Panc1 (cell line): ENCODE measurements at regions not wholly inside any gene's neighbourhood (a gene's known extent, or its start where the extent isn't known, plus 50 kb on each side); places are given as distances from the start of the nearest gene placed in this dataset.

ENCODE experiments used
- ATAC-seq: fragments of 200-7000 bp; cut with Tn5 transposase; 2 replicates; pipeline ENCODE4 v1.9.1; 2020; ENCODE audit warnings: mild to moderate bottlenecking, moderate library complexity
- BruUV-seq: library from RNA; stranded (reverse); fragments of 400-500 nt; replicated peaks from 2 replicates; lab custom pipeline; 2021; lab: Mats Ljungman, UMichigan
- CTCF ChIA-PET: fragments of 300-600 bp; sonication (Branson Sonifier 250); formaldehyde crosslinking; loops from one replicate; lab custom pipeline; 2022; ENCODE audit warnings: antibody characterized with exemption; lab: Charles Lee
- POLR2A ChIA-PET: fragments of 300-600 bp; sonication (Branson Sonifier 250); formaldehyde crosslinking; loops from one replicate; lab custom pipeline; 2022; ENCODE audit warnings: antibody characterized with exemption; lab: Charles Lee
- DNase-seq: peaks from one replicate; pipeline ENCODE4 v3.0.0-alpha.2; 2010; ENCODE audit warnings: low read depth, low spot score
- H3K27ac ChIP-seq: 2 replicates; pipeline ENCODE4 v1.5.1; 2011; ENCODE audit warnings: mild to moderate bottlenecking, low read length, inconsistent platforms
- H3K27me3 ChIP-seq: fragments of 200-500 bp; sonication (Bioruptor generic); 2 replicates; pipeline ENCODE4 v1.6.0; 2014; ENCODE audit warnings: low read length, inconsistent platforms; ENCODE audit not compliant: control insufficient read depth, insufficient read depth
- H3K36me3 ChIP-seq: fragments of 200-500 bp; sonication (Bioruptor generic); 2 replicates; pipeline ENCODE4 v1.5.1; 2014; ENCODE audit warnings: inconsistent platforms, mild to moderate bottlenecking, low read length, moderate library complexity; ENCODE audit not compliant: control insufficient read depth, insufficient read depth
- H3K4me1 ChIP-seq: 2 replicates; pipeline ENCODE4 v1.5.1; 2011; ENCODE audit warnings: inconsistent platforms, mild to moderate bottlenecking, low read length, moderate library complexity; ENCODE audit not compliant: control insufficient read depth, insufficient read depth
- H3K4me3 ChIP-seq, 2 experiments: 2 replicates each; pipeline ENCODE4 v1.5.1; 2011 to 2012; ENCODE audit warnings: low read depth in 2 of 2, low read length in 2 of 2, mild to moderate bottlenecking in 2 of 2, inconsistent platforms in 1 of 2, moderate library complexity in 1 of 2
- H3K9me3 ChIP-seq: fragments of 200-500 bp; sonication (Bioruptor generic); 2 replicates; pipeline ENCODE4 v1.5.1; 2014; ENCODE audit warnings: low read depth, mild to moderate bottlenecking, inconsistent platforms, low read length, moderate library complexity; ENCODE audit not compliant: control insufficient read depth, insufficient read depth
- POLR2AphosphoS5 ChIP-seq: IDR thresholded peaks from 2 replicates; pipeline ENCODE4 v1.6.1; 2012; ENCODE audit warnings: mild to moderate bottlenecking, low read depth, low read length, moderate library complexity
- SIN3A ChIP-seq: IDR thresholded peaks from 2 replicates; pipeline ENCODE4 v1.6.1; 2012; ENCODE audit warnings: low read depth, mild to moderate bottlenecking, low read length, moderate library complexity, borderline replicate concordance; ENCODE audit not compliant: insufficient read depth
- TCF7L2 ChIP-seq: IDR thresholded peaks from 2 replicates; pipeline ENCODE4 v1.6.1; 2011; ENCODE audit warnings: mild to moderate bottlenecking, low read depth, low read length, inconsistent platforms
- in situ Hi-C: cut with HindIII; loops from 2 replicates; pipeline ENCODE4 v1.10.0; 2016; ENCODE audit warnings: low sequenced_read_pairs, low pct_unique_long_range_greater_than_20kb
- intact Hi-C: fragments of 100-400 bp; cut with micrococcal nuclease; formaldehyde crosslinking; loops from one replicate; pipeline ENCODE4 v1.10.0; 2022; ENCODE audit not compliant: unreplicated experiment
- TF ChIP-seq, protein P1 (sequence below): fragments of 450-650 bp; IDR thresholded peaks from 2 replicates; pipeline ENCODE4 v1.5.1; 2017; ENCODE audit warnings: mild to moderate bottlenecking
- TF ChIP-seq, protein P2 (sequence below), 2 experiments: IDR thresholded peaks; 2 replicates each; pipeline ENCODE4 v1.6.1; 2011 to 2012; ENCODE audit warnings: low read depth in 2 of 2, control low read depth in 1 of 2, low read length in 1 of 2, mild to moderate bottlenecking in 1 of 2, moderate library complexity in 1 of 2; ENCODE audit not compliant: insufficient read depth in 1 of 2

DNA sequence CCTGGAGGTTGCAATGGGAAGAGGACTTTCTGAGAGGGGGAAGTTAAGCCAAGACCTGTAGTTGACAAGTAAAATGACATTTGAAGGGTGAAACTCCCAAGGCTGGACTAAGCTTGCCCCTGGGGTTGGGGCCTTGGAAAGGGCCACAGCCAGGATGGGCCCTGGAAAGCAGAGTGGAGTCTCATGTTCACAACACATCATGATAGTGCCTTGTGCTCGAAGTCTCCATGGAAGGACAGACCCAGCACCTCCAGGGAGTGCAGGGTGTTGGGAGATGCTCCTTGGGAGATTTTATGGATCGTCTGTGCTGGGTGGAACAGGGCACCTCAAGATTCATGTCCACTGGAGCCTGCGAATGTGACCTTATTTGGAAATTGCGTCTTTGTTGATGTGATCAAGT, 55.6 kb upstream of the ACTRT2 start:
- peaks cover 2% of the 10 kb centered on the region; the same call in 1 of the 2 replicates for H3K27me3 ChIP-seq
- in situ Hi-C loops (no loop called here), intact Hi-C loops (no loop called here)
- no peak for DNase-seq
- no peak overlapping the region for H3K27ac ChIP-seq
- H3K9me3 ChIP-seq: no peaks in the 10 kb centered on the region
- H3K36me3 ChIP-seq: no peaks in the 10 kb centered on the region
- no TSS peak for BruUV-seq
- no peak for ATAC-seq
- ChIA-PET CTCF (no interaction called here), POLR2A (no interaction called here)
- H3K4me1 ChIP-seq: no peaks in the 10 kb centered on the region
- no peak for TF ChIP-seq TCF7L2
- TF ChIP-seq SIN3A: no peak
- TF ChIP-seq POLR2AphosphoS5: no peak
- TF ChIP-seq, protein P1, sequence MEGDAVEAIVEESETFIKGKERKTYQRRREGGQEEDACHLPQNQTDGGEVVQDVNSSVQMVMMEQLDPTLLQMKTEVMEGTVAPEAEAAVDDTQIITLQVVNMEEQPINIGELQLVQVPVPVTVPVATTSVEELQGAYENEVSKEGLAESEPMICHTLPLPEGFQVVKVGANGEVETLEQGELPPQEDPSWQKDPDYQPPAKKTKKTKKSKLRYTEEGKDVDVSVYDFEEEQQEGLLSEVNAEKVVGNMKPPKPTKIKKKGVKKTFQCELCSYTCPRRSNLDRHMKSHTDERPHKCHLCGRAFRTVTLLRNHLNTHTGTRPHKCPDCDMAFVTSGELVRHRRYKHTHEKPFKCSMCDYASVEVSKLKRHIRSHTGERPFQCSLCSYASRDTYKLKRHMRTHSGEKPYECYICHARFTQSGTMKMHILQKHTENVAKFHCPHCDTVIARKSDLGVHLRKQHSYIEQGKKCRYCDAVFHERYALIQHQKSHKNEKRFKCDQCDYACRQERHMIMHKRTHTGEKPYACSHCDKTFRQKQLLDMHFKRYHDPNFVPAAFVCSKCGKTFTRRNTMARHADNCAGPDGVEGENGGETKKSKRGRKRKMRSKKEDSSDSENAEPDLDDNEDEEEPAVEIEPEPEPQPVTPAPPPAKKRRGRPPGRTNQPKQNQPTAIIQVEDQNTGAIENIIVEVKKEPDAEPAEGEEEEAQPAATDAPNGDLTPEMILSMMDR: no peak
- TF ChIP-seq, protein P2, sequence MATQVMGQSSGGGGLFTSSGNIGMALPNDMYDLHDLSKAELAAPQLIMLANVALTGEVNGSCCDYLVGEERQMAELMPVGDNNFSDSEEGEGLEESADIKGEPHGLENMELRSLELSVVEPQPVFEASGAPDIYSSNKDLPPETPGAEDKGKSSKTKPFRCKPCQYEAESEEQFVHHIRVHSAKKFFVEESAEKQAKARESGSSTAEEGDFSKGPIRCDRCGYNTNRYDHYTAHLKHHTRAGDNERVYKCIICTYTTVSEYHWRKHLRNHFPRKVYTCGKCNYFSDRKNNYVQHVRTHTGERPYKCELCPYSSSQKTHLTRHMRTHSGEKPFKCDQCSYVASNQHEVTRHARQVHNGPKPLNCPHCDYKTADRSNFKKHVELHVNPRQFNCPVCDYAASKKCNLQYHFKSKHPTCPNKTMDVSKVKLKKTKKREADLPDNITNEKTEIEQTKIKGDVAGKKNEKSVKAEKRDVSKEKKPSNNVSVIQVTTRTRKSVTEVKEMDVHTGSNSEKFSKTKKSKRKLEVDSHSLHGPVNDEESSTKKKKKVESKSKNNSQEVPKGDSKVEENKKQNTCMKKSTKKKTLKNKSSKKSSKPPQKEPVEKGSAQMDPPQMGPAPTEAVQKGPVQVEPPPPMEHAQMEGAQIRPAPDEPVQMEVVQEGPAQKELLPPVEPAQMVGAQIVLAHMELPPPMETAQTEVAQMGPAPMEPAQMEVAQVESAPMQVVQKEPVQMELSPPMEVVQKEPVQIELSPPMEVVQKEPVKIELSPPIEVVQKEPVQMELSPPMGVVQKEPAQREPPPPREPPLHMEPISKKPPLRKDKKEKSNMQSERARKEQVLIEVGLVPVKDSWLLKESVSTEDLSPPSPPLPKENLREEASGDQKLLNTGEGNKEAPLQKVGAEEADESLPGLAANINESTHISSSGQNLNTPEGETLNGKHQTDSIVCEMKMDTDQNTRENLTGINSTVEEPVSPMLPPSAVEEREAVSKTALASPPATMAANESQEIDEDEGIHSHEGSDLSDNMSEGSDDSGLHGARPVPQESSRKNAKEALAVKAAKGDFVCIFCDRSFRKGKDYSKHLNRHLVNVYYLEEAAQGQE (IDR thresholded peaks at IDR 0.05; ENCODE audit: insufficient read depth in 1 of 2, low read depth in 2 of 2, low read length in 1 of 2): no peak
- no peak overlapping the region for H3K4me3 ChIP-seq

DNA sequence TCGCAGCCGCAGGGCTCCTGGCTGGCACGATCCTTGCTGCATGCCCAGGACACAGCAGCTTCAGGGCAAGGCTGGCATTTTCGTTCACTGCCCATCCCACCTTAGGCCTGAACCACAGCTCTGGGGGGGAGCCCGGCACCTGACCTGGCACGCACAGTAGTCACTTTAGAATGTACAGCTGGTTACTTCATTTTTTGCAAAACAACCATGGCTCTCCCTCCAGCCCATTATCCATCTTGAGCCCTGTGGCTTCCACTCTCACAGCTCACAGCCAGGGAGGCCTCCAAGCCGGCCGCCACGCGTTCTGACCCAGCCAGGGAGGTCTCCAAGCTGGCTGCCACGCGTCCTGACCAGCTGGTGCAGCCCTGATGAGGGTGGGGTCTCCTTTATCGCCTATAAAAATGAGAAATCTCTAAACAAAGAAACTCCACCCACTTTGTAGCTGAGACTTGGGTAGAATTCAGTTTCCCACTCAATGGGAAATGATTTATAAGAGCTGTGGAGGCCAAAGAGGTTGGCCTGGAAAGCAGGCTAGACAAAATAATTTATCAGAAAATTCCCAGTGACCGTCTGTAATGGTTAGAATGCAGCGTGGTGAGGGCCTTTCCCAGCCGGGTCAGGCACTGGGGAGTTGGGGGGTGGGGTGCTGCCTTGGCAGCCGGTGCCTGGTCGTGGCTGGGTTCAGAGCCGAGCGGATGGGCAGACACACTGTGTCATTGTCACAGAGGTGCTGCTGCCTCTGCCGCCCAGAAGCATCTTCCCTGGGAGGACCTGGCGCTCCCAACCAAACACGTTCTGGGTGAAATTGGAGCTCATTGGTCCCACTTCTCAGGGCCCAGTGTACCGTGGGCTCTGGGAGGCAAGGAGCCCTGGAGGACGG, 54.6 kb upstream of the ACTRT2 start:
- no peak overlapping the region for H3K27ac ChIP-seq
- intact Hi-C loops: no loop called here
- no peaks in the 10 kb centered on the region for H3K9me3 ChIP-seq
- TF ChIP-seq, protein P2 (IDR thresholded peaks at IDR 0.05; ENCODE audit: insufficient read depth in 1 of 2, low read depth in 2 of 2, low read length in 1 of 2): no peak
- TF ChIP-seq TCF7L2 (no peak), POLR2AphosphoS5 (no peak), SIN3A (no peak)
- TF ChIP-seq, protein P1: no peak
- peaks cover 2% of the 10 kb centered on the region; the same call in 1 of the 2 replicates for H3K27me3 ChIP-seq
- ATAC-seq (no peak), DNase-seq (no peak)
- in situ Hi-C loops: no loop called here
- POLR2A ChIA-PET: no interaction called here
- H3K4me3 ChIP-seq: no peak overlapping the region
- H3K36me3 ChIP-seq: no peaks in the 10 kb centered on the region
- CTCF ChIA-PET: no interaction called here
- no peaks in the 10 kb centered on the region for H3K4me1 ChIP-seq
- no TSS peak for BruUV-seq
